ENCODE measurements at regions not wholly inside any gene's neighbourhood (a gene's known extent, or its start where the extent isn't known, plus 50 kb on each side); places are given as distances from the start of the nearest gene placed in this dataset.

GRCh38 chr9:82504620-82505019, 516.0 kb downstream of the SPATA31D1 start:
- no peak for TF ChIP-seq TAF1 (IDR thresholded peaks at IDR 0.05; ENCODE audit: low read depth)
- TF ChIP-seq RAD21 (IDR thresholded peaks at IDR 0.05; ENCODE audit: low read depth): no peak
- TF ChIP-seq FOXM1 (IDR thresholded peaks at IDR 0.05; ENCODE audit: borderline replicate concordance, low read depth): no peak
- TF ChIP-seq REST (IDR thresholded peaks at IDR 0.05; ENCODE audit: low read depth): no peak
- no peak for TF ChIP-seq YY1 (IDR thresholded peaks at IDR 0.05; ENCODE audit: low read depth)
- TF ChIP-seq MAX (IDR thresholded peaks at IDR 0.05): no peak
- TF ChIP-seq EGR1 (IDR thresholded peaks at IDR 0.05): no peak
- TF ChIP-seq EP300 (IDR thresholded peaks at IDR 0.05; ENCODE audit: borderline replicate concordance): no peak
- no peak for TF ChIP-seq CEBPB (IDR thresholded peaks at IDR 0.05)
- no peak for TF ChIP-seq CREB1 (IDR thresholded peaks at IDR 0.05; ENCODE audit: low read depth)

Data from Ishikawa (cell line).